Lower leg skin (tissue), 3 donors: ENCODE measurements at regions not wholly inside any gene's neighbourhood (a gene's known extent, or its start where the extent isn't known, plus 50 kb on each side); places are given as distances from the start of the nearest gene placed in this dataset.

Experiments used
- POLR2A ChIP-seq, 2 donors: fragments of 450-650 bp; IDR thresholded peaks; one replicate each; pipeline ENCODE4 v1.6.1; 2016 to 2017; ENCODE audit warnings: antibody characterized with exemption in 2 of 2, mild to moderate bottlenecking in 1 of 2, moderate library complexity in 1 of 2
- TF ChIP-seq, protein P1 (sequence below), 3 donors: fragments of 450-650 bp; IDR thresholded peaks; one replicate each; pipeline ENCODE4 v1.5.1; 2016; ENCODE audit warnings: antibody characterized with exemption in 3 of 3, mild to moderate bottlenecking in 3 of 3, moderate library complexity in 2 of 3

DNA sequence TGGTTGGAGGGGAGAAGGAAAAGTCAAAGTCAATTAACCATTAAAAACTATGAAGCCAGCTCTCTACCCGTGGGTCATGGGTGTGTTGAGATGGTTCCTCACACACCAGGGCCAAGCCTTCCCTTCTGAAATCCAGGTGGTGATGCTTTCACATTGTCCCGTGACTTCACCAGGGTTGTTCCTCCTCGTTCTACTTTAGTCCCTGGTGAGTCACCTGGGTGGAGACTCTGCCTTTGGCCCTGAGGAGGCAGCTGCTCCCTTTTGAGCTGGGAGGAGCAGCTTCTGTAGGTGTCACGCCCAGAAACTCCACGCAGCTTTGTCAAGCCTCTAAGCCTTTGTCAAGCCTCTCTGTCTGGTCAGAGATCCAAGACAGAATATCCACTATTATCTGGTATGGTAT lies 348.3 kb downstream of the BMP4 start:
- no peak for TF ChIP-seq POLR2A (IDR thresholded peaks at IDR 0.05)
- TF ChIP-seq, protein P1, sequence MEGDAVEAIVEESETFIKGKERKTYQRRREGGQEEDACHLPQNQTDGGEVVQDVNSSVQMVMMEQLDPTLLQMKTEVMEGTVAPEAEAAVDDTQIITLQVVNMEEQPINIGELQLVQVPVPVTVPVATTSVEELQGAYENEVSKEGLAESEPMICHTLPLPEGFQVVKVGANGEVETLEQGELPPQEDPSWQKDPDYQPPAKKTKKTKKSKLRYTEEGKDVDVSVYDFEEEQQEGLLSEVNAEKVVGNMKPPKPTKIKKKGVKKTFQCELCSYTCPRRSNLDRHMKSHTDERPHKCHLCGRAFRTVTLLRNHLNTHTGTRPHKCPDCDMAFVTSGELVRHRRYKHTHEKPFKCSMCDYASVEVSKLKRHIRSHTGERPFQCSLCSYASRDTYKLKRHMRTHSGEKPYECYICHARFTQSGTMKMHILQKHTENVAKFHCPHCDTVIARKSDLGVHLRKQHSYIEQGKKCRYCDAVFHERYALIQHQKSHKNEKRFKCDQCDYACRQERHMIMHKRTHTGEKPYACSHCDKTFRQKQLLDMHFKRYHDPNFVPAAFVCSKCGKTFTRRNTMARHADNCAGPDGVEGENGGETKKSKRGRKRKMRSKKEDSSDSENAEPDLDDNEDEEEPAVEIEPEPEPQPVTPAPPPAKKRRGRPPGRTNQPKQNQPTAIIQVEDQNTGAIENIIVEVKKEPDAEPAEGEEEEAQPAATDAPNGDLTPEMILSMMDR (IDR thresholded peaks at IDR 0.05) = no peak
